ENCODE measurements at regions not wholly inside any gene's neighbourhood (a gene's known extent, or its start where the extent isn't known, plus 50 kb on each side); places are given as distances from the start of the nearest gene placed in this dataset.
"Not testable (repeated sequence)": the region's sequence is repeated elsewhere in the genome, so short reads cannot be mapped to it uniquely, and the experiment has no call there.

GRCh38 chr20:52049001-52049731 is 142.4 kb downstream of the ZFP64 start:
- no peak for DNase-seq (ENCODE audit: low read depth in 2 of 2)

- peak; percentile 2 to 31 for DNase-seq (ENCODE audit: low read depth in 2 of 2)
Measured at GRCh38 chr20:52047811-52048764, 143.5 kb downstream of the ZFP64 start.

- no peak for DNase-seq (ENCODE audit: low read depth in 2 of 2)
Measured at GRCh38 chr20:52041966-52042365, 149.6 kb downstream of the ZFP64 start.

GRCh38 chr20:52039790-52040189 is 151.8 kb downstream of the ZFP64 start:
- DNase-seq (ENCODE audit: low read depth in 2 of 2) = no peak

GRCh38 chr20:52038632-52039031 is 152.9 kb downstream of the ZFP64 start:
- not testable (repeated sequence) for DNase-seq (ENCODE audit: low read depth in 2 of 2)

GRCh38 chr20:52037370-52037769 is 154.2 kb downstream of the ZFP64 start:
- DNase-seq (ENCODE audit: low read depth in 2 of 2) = no peak

- no peak for DNase-seq (ENCODE audit: low read depth in 2 of 2)
Measured at GRCh38 chr20:52035977-52036376, 155.6 kb downstream of the ZFP64 start.

GRCh38 chr20:52035498-52035897 is 156.1 kb downstream of the ZFP64 start:
- no peak for DNase-seq (ENCODE audit: low read depth in 2 of 2)

GRCh38 chr20:52034581-52034980 is 157.0 kb downstream of the ZFP64 start:
- no peak for DNase-seq (ENCODE audit: low read depth in 2 of 2)

- no peak for DNase-seq (ENCODE audit: low read depth in 2 of 2)
Measured at GRCh38 chr20:52033313-52033712, 158.3 kb downstream of the ZFP64 start.

- not testable (repeated sequence) for DNase-seq (ENCODE audit: low read depth in 2 of 2)
Measured at GRCh38 chr20:52032304-52032683, 159.3 kb downstream of the ZFP64 start.

- DNase-seq (ENCODE audit: low read depth in 2 of 2) = no peak
Measured at GRCh38 chr20:52031563-52032303, 159.8 kb downstream of the ZFP64 start.

GRCh38 chr20:52031206-52031562 is 160.4 kb downstream of the ZFP64 start:
- DNase-seq (ENCODE audit: low read depth in 2 of 2) = no peak

GRCh38 chr20:52029129-52029528 is 162.4 kb downstream of the ZFP64 start:
- DNase-seq (ENCODE audit: low read depth in 2 of 2) = not testable (repeated sequence)

GRCh38 chr20:52025938-52026337 is 165.6 kb downstream of the ZFP64 start:
- DNase-seq (ENCODE audit: low read depth in 2 of 2) = no peak

GRCh38 chr20:52019313-52019712 is 172.3 kb downstream of the ZFP64 start:
- no peak for DNase-seq (ENCODE audit: low read depth in 2 of 2)

- DNase-seq (ENCODE audit: low read depth in 2 of 2) = no peak
Measured at GRCh38 chr20:52017669-52018317, 173.8 kb downstream of the ZFP64 start.

- DNase-seq (ENCODE audit: low read depth in 2 of 2) = no peak
Measured at GRCh38 chr20:52016022-52016421, 175.6 kb downstream of the ZFP64 start.

- no peak for DNase-seq (ENCODE audit: low read depth in 2 of 2)
Measured at GRCh38 chr20:52015155-52015554, 176.4 kb downstream of the ZFP64 start.

GRCh38 chr20:52012079-52012478 is 179.5 kb downstream of the ZFP64 start:
- no peak for DNase-seq (ENCODE audit: low read depth in 2 of 2)

GRCh38 chr20:52011093-52011492 is 180.5 kb downstream of the ZFP64 start:
- no peak for DNase-seq (ENCODE audit: low read depth in 2 of 2)

GRCh38 chr20:52010541-52010940 is 181.0 kb downstream of the ZFP64 start:
- DNase-seq (ENCODE audit: low read depth in 2 of 2) = no peak
